SK-N-SH treated with all-trans-retinoic acid at 6 μM for 48 hours (cell line): ENCODE measurements at regions not wholly inside any gene's neighbourhood (a gene's known extent, or its start where the extent isn't known, plus 50 kb on each side); places are given as distances from the start of the nearest gene placed in this dataset.

Experiments
- ARNTL ChIP-seq: fragments of 450-650 bp; formaldehyde crosslinking; IDR thresholded peaks from 2 replicates; pipeline ENCODE4 v1.5.0; 2020; ENCODE audit warnings: low read depth, mild to moderate bottlenecking, moderate library complexity, borderline replicate concordance
- BACH2 ChIP-seq: fragments of 250-450 bp; sonication (Bioruptor Pico); IDR thresholded peaks from 2 replicates; pipeline ENCODE4 v1.9.0; 2021; ENCODE audit warnings: mild to moderate bottlenecking, borderline replicate concordance
- CREB5 ChIP-seq: fragments of 250-450 bp; sonication (Bioruptor Pico); IDR thresholded peaks from 2 replicates; pipeline ENCODE4 v1.5.1; 2020; ENCODE audit warnings: low read depth, mild to moderate bottlenecking, moderate library complexity
- ESRRG ChIP-seq: fragments of 250-450 bp; sonication (Bioruptor Pico); IDR thresholded peaks from 2 replicates; pipeline ENCODE4 v1.6.1; 2021; ENCODE audit warnings: mild to moderate bottlenecking
- ISL1 ChIP-seq: fragments of 250-450 bp; sonication (Bioruptor Pico); IDR thresholded peaks from 2 replicates; pipeline ENCODE4 v2.1.2; 2022; ENCODE audit warnings: mild to moderate bottlenecking, moderate library complexity
- OSR1 ChIP-seq: fragments of 250-450 bp; sonication (Bioruptor Pico); IDR thresholded peaks from 2 replicates; pipeline ENCODE4 v1.8.0; 2022; ENCODE audit warnings: moderate library complexity, mild to moderate bottlenecking, inconsistent platforms
- PPARA ChIP-seq: fragments of 250-450 bp; sonication (Bioruptor Pico); IDR thresholded peaks from 2 replicates; pipeline ENCODE4 v1.5.0; 2020; ENCODE audit warnings: mild to moderate bottlenecking, borderline replicate concordance
- RARB ChIP-seq: fragments of 250-450 bp; sonication (Bioruptor Pico); IDR thresholded peaks from 2 replicates; pipeline ENCODE4 v1.8.0; 2021; ENCODE audit warnings: mild to moderate bottlenecking, moderate library complexity
- TCF4 ChIP-seq: fragments of 250-450 bp; sonication (Bioruptor Pico); IDR thresholded peaks from 2 replicates; pipeline ENCODE4 v1.8.0; 2021; ENCODE audit warnings: mild to moderate bottlenecking, moderate library complexity, borderline replicate concordance
- TOX ChIP-seq: fragments of 250-450 bp; sonication (Bioruptor Pico); IDR thresholded peaks from 2 replicates; pipeline ENCODE4 v1.8.0; 2021; ENCODE audit warnings: mild to moderate bottlenecking, moderate library complexity, borderline replicate concordance
- ZC3H10 ChIP-seq: fragments of 250-450 bp; sonication (Bioruptor Pico); IDR thresholded peaks from 2 replicates; pipeline ENCODE4 v1.5.1; 2021; ENCODE audit warnings: mild to moderate bottlenecking, moderate library complexity
- ZFP3 ChIP-seq: fragments of 250-450 bp; sonication (Bioruptor Pico); IDR thresholded peaks from 2 replicates; pipeline ENCODE4 v1.5.0; 2020; ENCODE audit warnings: mild to moderate bottlenecking, moderate library complexity
- ZFP30 ChIP-seq: fragments of 450-650 bp; formaldehyde crosslinking; IDR thresholded peaks from 2 replicates; pipeline ENCODE4 v1.5.0; 2022; ENCODE audit warnings: mild to moderate bottlenecking, moderate library complexity

- TF ChIP-seq OSR1, result no peak
- TF ChIP-seq ISL1 (CRISPR knock-in tag), result no peak
- TF ChIP-seq ZFP3 (CRISPR knock-in tag), result no peak
- no peak for TF ChIP-seq TCF4
- TF ChIP-seq PPARA (CRISPR knock-in tag), result no peak
- no peak for TF ChIP-seq ARNTL
- TF ChIP-seq CREB5 (CRISPR knock-in tag), result no peak
- TF ChIP-seq ESRRG (CRISPR knock-in tag), result no peak
- no peak for TF ChIP-seq ZC3H10 (CRISPR knock-in tag)
- TF ChIP-seq ZFP30 (CRISPR knock-in tag), result no peak
- no peak for TF ChIP-seq TOX (CRISPR knock-in tag)
- no peak for TF ChIP-seq BACH2
- no peak for TF ChIP-seq RARB
Observed at GRCh38 chr3:18086760-18087159, 338.4 kb downstream of the SATB1 start.
